ENCODE measurements at regions not wholly inside any gene's neighbourhood (a gene's known extent, or its start where the extent isn't known, plus 50 kb on each side); places are given as distances from the start of the nearest gene placed in this dataset.

DNA sequence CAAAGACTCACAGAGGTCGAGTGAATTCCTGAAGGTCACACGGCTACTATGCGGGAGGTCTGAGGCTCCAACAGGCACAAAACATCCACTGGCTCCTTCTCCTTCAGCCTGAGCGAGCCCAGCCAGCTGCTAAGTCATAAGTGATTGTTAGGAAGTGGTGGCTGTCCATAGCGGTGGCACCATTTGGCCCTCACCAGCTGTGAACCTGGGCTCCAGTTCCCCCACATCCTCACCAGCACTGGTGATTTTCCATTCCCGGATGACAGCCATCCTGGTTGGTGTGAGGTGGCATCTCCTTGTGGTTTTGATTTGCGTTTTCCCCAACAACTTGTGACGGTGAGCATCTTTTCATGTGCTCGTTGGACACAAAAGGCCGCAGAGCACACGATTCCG lies 302.8 kb downstream of the FOXL1 start:
- ChIA-PET CTCF (no interaction called here), POLR2A (no interaction called here)
- Histone ChIP-seq H3K4me3 (ENCODE audit: low read length) (no peak overlapping the region), H3K4me1 (ENCODE audit: insufficient read depth, low read length) (no peaks in the 10 kb centered on the region), H3K36me3 (ENCODE audit: insufficient read depth, low read length) (no peaks in the 10 kb centered on the region), H3K27ac (ENCODE audit: low read depth, low read length) (no peak overlapping the region), H3K27me3 (ENCODE audit: insufficient read depth, low read length, poor library complexity, severe bottlenecking) (peaks cover 10% of the 10 kb centered on the region), H3K9me3 (ENCODE audit: low read length) (no peaks in the 10 kb centered on the region)
- Mint-ChIP-seq H3K4me3 (no peak overlapping the region), H3K27me3 (peaks cover 39 to 56% of the 10 kb centered on the region in 2 donors), H3K9me3 (peaks cover 0 to 2% (median 0%) of the 10 kb centered on the region in 5 donors), H3K27ac (peak overlapping the region in 1 of 8 donors; percentile 57), H3K36me3 (no peaks in the 10 kb centered on the region), H3K4me1 (no peaks in the 10 kb centered on the region)
- DNase-seq = no peak

GRCh38 chr16:86881861-86882273 lies 303.5 kb downstream of the FOXL1 start:
- no peak overlapping the region for H3K4me3 Mint-ChIP-seq
- H3K9me3 Mint-ChIP-seq = peaks cover 0 to 2% (median 0%) of the 10 kb centered on the region in 5 donors
- H3K36me3 ChIP-seq (ENCODE audit: insufficient read depth, low read length) = no peaks in the 10 kb centered on the region
- no peak overlapping the region for H3K4me3 ChIP-seq (ENCODE audit: low read length)
- peaks cover 38 to 53% of the 10 kb centered on the region in 2 donors for H3K27me3 Mint-ChIP-seq
- no peaks in the 10 kb centered on the region for H3K4me1 Mint-ChIP-seq
- DNase-seq = no peak
- H3K9me3 ChIP-seq (ENCODE audit: low read length) = no peaks in the 10 kb centered on the region
- H3K36me3 Mint-ChIP-seq = no peaks in the 10 kb centered on the region
- H3K27me3 ChIP-seq (ENCODE audit: insufficient read depth, low read length, poor library complexity, severe bottlenecking) = peaks cover 10% of the 10 kb centered on the region
- no peak overlapping the region for H3K27ac ChIP-seq (ENCODE audit: low read depth, low read length)
- POLR2A ChIA-PET = no interaction called here
- CTCF ChIA-PET = no interaction called here
- no peaks in the 10 kb centered on the region for H3K4me1 ChIP-seq (ENCODE audit: insufficient read depth, low read length)
- H3K27ac Mint-ChIP-seq = no peak overlapping the region

DNA sequence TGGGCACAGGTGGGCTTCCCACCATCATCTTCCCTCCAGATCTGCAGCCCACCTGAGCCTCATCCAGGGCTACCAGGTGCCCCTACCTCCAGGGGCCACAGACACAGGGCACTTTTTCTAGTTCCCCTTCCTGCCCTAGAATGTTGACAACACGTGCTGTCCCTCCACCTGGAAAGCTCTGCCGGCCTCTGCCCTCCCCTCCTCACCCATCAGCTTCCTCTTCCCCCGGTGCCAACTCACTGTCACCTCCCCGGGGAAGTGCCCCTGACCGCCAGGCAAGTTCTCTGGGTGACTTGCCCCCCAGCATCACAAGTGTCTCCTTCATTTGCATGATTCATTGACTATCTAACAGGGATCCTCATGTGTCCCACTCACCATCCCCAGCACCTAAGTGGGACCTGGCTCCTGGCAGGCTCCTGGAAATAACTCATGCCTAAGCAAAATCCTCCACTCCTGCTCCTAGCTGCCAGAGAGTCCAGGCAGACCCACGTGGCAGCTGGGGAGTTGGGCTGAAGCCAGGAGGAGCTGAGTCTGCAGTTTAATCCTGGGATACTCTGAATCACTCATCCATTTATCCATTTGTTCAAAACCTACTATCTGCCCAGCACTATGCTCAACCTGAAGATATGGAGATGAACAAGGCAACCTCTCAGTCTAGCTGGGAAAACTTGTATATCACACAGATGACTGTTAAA lies 304.4 kb downstream of the FOXL1 start:
- CTCF ChIA-PET = no interaction called here
- Mint-ChIP-seq H3K27me3 (peaks cover 31 to 46% of the 10 kb centered on the region in 2 donors), H3K4me3 (no peak overlapping the region), H3K36me3 (no peaks in the 10 kb centered on the region), H3K27ac (no peak overlapping the region), H3K4me1 (no peaks in the 10 kb centered on the region), H3K9me3 (peaks cover 0 to 2% (median 0%) of the 10 kb centered on the region in 5 donors)
- Histone ChIP-seq H3K36me3 (ENCODE audit: insufficient read depth, low read length) (no peaks in the 10 kb centered on the region), H3K4me3 (ENCODE audit: low read length) (no peak overlapping the region), H3K27me3 (ENCODE audit: insufficient read depth, low read length, poor library complexity, severe bottlenecking) (peaks cover 10% of the 10 kb centered on the region), H3K4me1 (ENCODE audit: insufficient read depth, low read length) (no peaks in the 10 kb centered on the region), H3K9me3 (ENCODE audit: low read length) (no peaks in the 10 kb centered on the region), H3K27ac (ENCODE audit: low read depth, low read length) (no peak overlapping the region)
- POLR2A ChIA-PET = no interaction called here
- no peak for DNase-seq

DNA sequence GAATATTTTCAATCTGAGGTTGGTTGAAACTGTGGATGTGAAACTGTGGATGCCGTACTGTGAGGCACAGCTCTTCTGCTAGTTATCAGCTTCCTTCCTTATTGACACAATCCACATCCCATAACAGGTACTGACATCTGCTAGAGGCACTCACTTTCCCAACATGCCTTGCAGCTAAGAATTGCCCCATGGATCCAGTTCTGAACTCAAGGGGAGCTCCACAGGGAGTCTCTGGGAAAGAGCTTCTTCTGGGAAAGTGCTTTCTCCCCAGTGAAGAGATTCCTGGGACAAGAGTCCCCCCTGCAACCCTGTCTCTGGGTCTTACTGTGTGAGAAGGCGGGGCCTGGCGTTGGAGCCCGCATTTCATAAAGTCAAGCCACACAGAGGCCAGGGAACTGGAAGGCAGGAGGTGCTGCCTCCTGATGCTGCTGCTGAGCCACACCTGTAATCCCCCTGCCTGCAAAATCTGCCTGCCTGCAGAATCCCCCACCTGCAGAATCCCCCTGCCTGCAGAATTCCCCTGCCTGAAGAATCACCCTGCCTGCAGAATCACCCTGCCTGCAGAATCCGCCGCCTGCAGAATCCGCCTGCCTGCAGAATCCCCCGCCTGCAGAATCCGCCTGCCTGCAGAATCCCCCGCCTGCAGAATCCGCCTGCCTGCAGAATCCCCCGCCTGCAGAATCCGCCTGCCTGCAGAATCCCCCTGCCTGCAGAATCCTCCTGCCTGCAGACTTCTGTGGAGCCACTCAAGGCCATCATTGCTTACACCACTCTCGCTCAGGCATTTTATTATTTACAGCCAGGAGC lies 305.4 kb downstream of the FOXL1 start:
- H3K27me3 ChIP-seq (ENCODE audit: insufficient read depth, low read length, poor library complexity, severe bottlenecking) = peaks cover 5% of the 10 kb centered on the region
- H3K27ac Mint-ChIP-seq = no peak overlapping the region
- H3K4me1 ChIP-seq (ENCODE audit: insufficient read depth, low read length) = no peaks in the 10 kb centered on the region
- CTCF ChIA-PET = no interaction called here
- no peak overlapping the region for H3K27ac ChIP-seq (ENCODE audit: low read depth, low read length)
- DNase-seq = no peak
- no peaks in the 10 kb centered on the region for H3K36me3 Mint-ChIP-seq
- H3K9me3 ChIP-seq (ENCODE audit: low read length) = no peaks in the 10 kb centered on the region
- POLR2A ChIA-PET = no interaction called here
- H3K4me3 Mint-ChIP-seq = no peak overlapping the region
- peaks cover 30 to 37% of the 10 kb centered on the region in 2 donors for H3K27me3 Mint-ChIP-seq
- H3K4me1 Mint-ChIP-seq = no peaks in the 10 kb centered on the region
- no peak overlapping the region for H3K4me3 ChIP-seq (ENCODE audit: low read length)
- no peaks in the 10 kb centered on the region for H3K36me3 ChIP-seq (ENCODE audit: insufficient read depth, low read length)
- H3K9me3 Mint-ChIP-seq = no peaks in the 10 kb centered on the region

- no peaks in the 10 kb centered on the region for H3K36me3 Mint-ChIP-seq
- Histone ChIP-seq H3K9me3 (ENCODE audit: low read length) (no peaks in the 10 kb centered on the region), H3K4me1 (ENCODE audit: insufficient read depth, low read length) (no peaks in the 10 kb centered on the region), H3K27ac (ENCODE audit: low read depth, low read length) (no peak overlapping the region), H3K36me3 (ENCODE audit: insufficient read depth, low read length) (no peaks in the 10 kb centered on the region), H3K27me3 (ENCODE audit: insufficient read depth, low read length, poor library complexity, severe bottlenecking) (peaks cover under 1% of the 10 kb centered on the region), H3K4me3 (ENCODE audit: low read length) (no peak overlapping the region)
- H3K4me1 Mint-ChIP-seq = no peaks in the 10 kb centered on the region
- H3K9me3 Mint-ChIP-seq = peaks cover 0 to 1% (median 0%) of the 10 kb centered on the region in 5 donors
- no peak overlapping the region for H3K27ac Mint-ChIP-seq
- ChIA-PET POLR2A (no interaction called here), CTCF (no interaction called here)
- peaks cover 28 to 33% of the 10 kb centered on the region in 2 donors for H3K27me3 Mint-ChIP-seq
- H3K4me3 Mint-ChIP-seq = no peak overlapping the region
- DNase-seq = no peak
Observed at GRCh38 chr16:86884390-86884650, 306.0 kb downstream of the FOXL1 start.

- Histone ChIP-seq H3K27ac (ENCODE audit: low read depth, low read length) (no peak overlapping the region), H3K4me1 (ENCODE audit: insufficient read depth, low read length) (no peaks in the 10 kb centered on the region), H3K4me3 (ENCODE audit: low read length) (no peak overlapping the region), H3K27me3 (ENCODE audit: insufficient read depth, low read length, poor library complexity, severe bottlenecking) (no peaks in the 10 kb centered on the region), H3K9me3 (ENCODE audit: low read length) (no peaks in the 10 kb centered on the region), H3K36me3 (ENCODE audit: insufficient read depth, low read length) (no peaks in the 10 kb centered on the region)
- Mint-ChIP-seq H3K27ac (no peak overlapping the region), H3K9me3 (peaks cover 0 to 1% (median 0%) of the 10 kb centered on the region in 5 donors), H3K4me3 (no peak overlapping the region), H3K27me3 (peaks cover 24 to 25% of the 10 kb centered on the region in 2 donors), H3K4me1 (no peaks in the 10 kb centered on the region), H3K36me3 (no peaks in the 10 kb centered on the region)
- no peak for DNase-seq
- CTCF ChIA-PET = no interaction called here
- POLR2A ChIA-PET = no interaction called here
Observed at GRCh38 chr16:86885139-86885538, 306.8 kb downstream of the FOXL1 start.

- Mint-ChIP-seq H3K4me3 (no peak overlapping the region), H3K4me1 (no peaks in the 10 kb centered on the region), H3K27ac (no peak overlapping the region), H3K36me3 (no peaks in the 10 kb centered on the region), H3K27me3 (peaks cover 13 to 18% of the 10 kb centered on the region in 2 donors), H3K9me3 (peaks cover 0 to 1% (median 0%) of the 10 kb centered on the region in 5 donors)
- no peaks in the 10 kb centered on the region for H3K36me3 ChIP-seq (ENCODE audit: insufficient read depth, low read length)
- no peak overlapping the region for H3K4me3 ChIP-seq (ENCODE audit: low read length)
- no peaks in the 10 kb centered on the region for H3K4me1 ChIP-seq (ENCODE audit: insufficient read depth, low read length)
- POLR2A ChIA-PET = no interaction called here
- H3K9me3 ChIP-seq (ENCODE audit: low read length) = no peaks in the 10 kb centered on the region
- CTCF ChIA-PET = no interaction called here
- DNase-seq = no peak
- H3K27ac ChIP-seq (ENCODE audit: low read depth, low read length) = no peak overlapping the region
- H3K27me3 ChIP-seq (ENCODE audit: insufficient read depth, low read length, poor library complexity, severe bottlenecking) = no peaks in the 10 kb centered on the region
Observed at GRCh38 chr16:86886651-86887050, 308.3 kb downstream of the FOXL1 start.

GRCh38 chr16:86887416-86887815 lies 309.1 kb downstream of the FOXL1 start:
- no peak overlapping the region for H3K27ac Mint-ChIP-seq
- H3K27me3 ChIP-seq (ENCODE audit: insufficient read depth, low read length, poor library complexity, severe bottlenecking) = no peaks in the 10 kb centered on the region
- H3K27me3 Mint-ChIP-seq = peaks cover 10 to 15% of the 10 kb centered on the region in 2 donors
- no peak overlapping the region for H3K4me3 Mint-ChIP-seq
- peaks cover 0 to 1% (median 0%) of the 10 kb centered on the region in 5 donors for H3K9me3 Mint-ChIP-seq
- H3K4me1 ChIP-seq (ENCODE audit: insufficient read depth, low read length) = no peaks in the 10 kb centered on the region
- no peaks in the 10 kb centered on the region for H3K36me3 ChIP-seq (ENCODE audit: insufficient read depth, low read length)
- DNase-seq = no peak
- H3K27ac ChIP-seq (ENCODE audit: low read depth, low read length) = no peak overlapping the region
- H3K36me3 Mint-ChIP-seq = no peaks in the 10 kb centered on the region
- no peaks in the 10 kb centered on the region for H3K9me3 ChIP-seq (ENCODE audit: low read length)
- H3K4me1 Mint-ChIP-seq = no peaks in the 10 kb centered on the region
- no peak overlapping the region for H3K4me3 ChIP-seq (ENCODE audit: low read length)
- ChIA-PET POLR2A (no interaction called here), CTCF (no interaction called here)
